ENCODE measurements at regions not wholly inside any gene's neighbourhood (a gene's known extent, or its start where the extent isn't known, plus 50 kb on each side); places are given as distances from the start of the nearest gene placed in this dataset.

DNA sequence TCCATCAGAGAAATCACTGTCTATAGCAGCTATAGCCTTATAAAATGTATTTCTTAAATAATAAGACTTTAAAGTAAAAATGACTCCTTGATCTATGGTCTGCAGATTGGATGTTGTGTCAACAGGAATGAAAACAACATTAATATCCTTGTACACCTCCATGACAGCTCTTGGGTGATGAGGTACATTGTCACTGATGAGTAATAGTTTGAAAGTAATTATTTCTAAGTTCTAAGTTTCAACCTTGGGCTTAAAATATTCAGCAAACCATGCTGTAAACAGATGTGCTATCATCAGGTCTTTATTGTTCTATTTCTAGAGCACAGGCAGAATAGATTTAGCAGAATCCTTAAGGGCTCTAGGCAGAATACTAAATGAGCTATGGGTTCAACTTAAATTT lies 568.2 kb upstream of the BCHE start:
- TF ChIP-seq CTCF (IDR thresholded peaks at IDR 0.05) = no peak
- no peak for TF ChIP-seq POLR2A (IDR thresholded peaks at IDR 0.05)

Data from prostate gland (tissue), 2 donors.